GM08714 (cell line): ENCODE measurements at regions not wholly inside any gene's neighbourhood (a gene's known extent, or its start where the extent isn't known, plus 50 kb on each side); places are given as distances from the start of the nearest gene placed in this dataset.

Experiments
- H3K4me3 ChIP-seq: fragments of 200-500 bp; sonication (Bioruptor generic); 2 replicates; pipeline ENCODE4 v1.5.1; 2014; ENCODE audit warnings: mild to moderate bottlenecking, low read length, inconsistent platforms
- ZNF274 ChIP-seq: IDR thresholded peaks from 2 replicates; pipeline ENCODE4 v1.6.1; 2012; ENCODE audit warnings: mild to moderate bottlenecking, low read depth, low read length

DNA sequence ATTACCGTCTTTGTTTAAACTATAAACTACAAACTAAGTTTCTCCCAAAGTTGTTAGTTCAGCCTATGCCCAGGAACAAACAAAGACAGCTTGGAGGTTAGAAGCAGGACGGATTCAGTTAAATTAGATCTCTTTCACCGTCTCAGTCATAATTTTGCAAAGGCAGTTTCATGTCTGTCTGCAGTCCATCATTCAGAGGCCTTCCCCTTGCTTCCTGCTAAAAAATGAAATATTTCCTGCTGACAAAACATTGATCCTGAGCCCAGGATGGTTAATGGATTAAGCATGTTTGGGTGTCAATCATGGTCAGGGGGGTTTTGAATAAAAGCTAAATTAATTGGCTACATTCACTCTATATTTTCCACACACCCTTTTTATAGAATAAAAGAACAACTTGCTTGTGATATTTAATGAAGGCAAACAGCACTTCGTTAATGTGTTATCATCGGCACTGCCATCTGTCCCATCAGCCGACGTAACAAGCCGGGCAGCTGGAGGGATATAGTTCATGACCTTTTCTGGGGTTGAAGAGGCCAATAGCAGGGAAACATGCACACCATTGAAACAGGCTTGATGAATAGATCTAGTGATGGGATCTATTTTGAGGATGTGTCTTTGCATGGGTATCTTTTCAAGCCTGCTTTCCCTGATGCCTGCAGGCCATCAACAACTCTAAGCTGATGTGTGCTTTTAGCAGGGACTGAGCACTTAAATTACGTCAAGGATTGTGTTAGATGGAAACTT lies 521.3 kb upstream of the TMEM132C start:
- H3K4me3 ChIP-seq = no peak overlapping the region
- TF ChIP-seq ZNF274 = no peak

DNA sequence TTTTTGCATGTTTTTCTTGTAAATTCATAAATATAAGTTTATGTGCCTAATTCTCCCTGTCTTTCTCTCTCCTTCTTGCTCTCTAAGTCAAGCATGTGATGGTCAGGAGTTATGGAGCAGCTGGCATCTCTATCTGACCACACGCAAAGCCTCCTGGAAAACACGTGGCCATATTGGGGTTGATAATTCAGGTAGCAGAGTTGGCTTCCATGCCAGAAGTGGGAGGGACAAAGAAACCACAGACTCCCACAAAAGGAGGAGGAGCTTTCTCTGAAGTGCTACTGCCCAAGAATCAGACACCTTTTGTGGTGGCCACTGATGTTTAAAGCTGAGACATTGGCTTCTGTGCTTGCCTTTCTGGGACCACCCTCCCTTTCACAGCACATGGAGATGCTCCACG lies 517.6 kb upstream of the TMEM132C start:
- no peak for TF ChIP-seq ZNF274
- no peak overlapping the region for H3K4me3 ChIP-seq

- no peak for TF ChIP-seq ZNF274
- H3K4me3 ChIP-seq = no peak overlapping the region
Observed at GRCh38 chr12:127750076-127750840, 516.7 kb upstream of the TMEM132C start.

DNA sequence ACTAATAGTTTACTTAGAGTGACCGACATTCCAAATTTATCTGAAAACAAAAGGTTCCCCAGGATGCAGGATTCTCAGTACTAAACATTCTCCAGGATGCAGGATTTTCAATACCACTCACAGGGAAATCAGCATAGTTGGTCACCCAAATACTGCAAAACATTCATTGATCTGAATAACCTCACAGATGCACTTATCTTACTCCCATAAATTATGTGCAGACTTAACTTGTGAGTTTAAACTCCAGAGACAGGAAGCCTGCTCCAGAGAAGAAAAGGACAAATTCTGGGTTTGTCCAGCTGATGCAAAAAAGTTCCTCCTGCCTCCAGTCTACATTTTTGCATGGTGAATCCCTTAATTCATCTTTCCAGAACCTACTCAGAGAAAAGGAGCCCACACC lies 514.2 kb upstream of the TMEM132C start:
- no peak for TF ChIP-seq ZNF274
- no peak overlapping the region for H3K4me3 ChIP-seq

DNA sequence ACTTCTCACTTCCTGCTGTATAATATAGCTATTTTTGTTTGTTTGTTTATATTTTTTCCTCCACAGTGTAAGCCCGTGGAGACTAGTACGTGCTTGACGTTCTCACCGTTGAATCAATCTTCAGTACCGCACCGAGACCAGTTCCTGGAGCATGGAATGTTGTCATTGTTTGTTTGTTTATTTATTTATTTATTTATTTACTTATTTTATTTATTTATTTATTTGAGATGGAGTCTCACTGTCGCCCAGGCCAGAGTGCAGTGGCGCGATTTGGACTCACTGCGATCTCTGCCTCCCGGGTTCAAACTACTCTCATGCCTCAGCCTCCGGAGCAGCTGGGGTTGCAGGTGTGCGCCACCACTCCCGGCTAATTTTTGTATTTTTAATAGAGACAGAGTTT lies 506.6 kb upstream of the TMEM132C start:
- no peak for TF ChIP-seq ZNF274
- no peak overlapping the region for H3K4me3 ChIP-seq

DNA sequence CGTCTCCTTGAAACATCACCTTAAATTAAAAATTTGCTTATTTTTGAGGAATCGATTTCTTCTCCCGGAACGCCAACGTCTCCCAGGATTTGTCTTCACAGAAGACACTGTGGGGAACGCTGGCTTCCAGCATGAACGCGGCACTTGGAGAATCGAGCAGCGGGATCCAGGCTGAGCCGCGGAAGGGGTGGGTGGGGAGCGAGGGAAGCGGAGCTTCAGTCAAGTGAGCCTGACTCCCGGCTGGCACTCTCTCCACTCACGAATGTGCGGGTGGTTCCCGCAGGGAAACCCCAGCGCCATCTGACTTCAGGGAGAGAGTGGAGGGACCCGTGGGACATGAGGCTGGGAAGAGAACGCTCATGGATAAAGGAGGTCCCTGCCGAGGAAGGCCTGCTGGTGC lies 506.0 kb upstream of the TMEM132C start:
- TF ChIP-seq ZNF274 = no peak
- H3K4me3 ChIP-seq = no peak overlapping the region

DNA sequence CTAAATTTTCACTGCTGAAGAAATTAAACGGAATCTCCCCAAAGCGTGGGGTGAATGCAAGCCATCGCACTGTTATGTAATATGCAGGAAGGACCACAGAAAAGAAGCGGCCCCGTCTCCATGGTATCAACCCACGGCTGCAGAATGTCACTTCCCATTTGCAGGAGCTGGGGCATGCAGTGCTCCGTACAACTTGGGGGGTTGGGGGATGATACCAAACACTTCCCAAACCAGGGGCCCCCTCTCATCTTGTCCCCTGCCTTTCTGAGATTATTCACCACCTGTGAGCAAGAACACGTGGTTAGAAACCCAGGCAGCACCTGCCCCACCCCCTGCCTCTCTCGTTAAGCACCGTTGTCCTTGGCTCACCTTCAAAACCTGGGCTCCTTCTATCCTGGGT lies 505.1 kb upstream of the TMEM132C start:
- no peak overlapping the region for H3K4me3 ChIP-seq
- no peak for TF ChIP-seq ZNF274

DNA sequence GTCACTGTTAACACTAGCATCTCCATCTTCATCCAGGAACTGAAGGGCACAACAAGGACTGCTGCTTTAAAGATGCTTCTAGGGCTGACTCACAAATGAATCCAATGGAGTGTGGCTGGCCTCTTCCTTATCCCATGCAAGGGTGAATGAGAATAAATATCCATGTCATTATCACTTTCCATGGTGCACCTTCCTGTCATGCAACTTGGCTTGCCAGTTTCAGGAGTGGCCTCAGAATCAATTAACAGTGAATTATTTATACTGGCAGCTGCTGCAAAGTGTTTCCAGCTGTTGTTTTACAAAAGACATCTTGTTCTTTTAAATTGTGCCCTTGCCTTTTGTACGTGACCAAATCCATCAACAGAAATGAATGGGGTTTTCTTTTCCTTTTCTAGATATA lies 499.3 kb upstream of the TMEM132C start:
- TF ChIP-seq ZNF274 = no peak

DNA sequence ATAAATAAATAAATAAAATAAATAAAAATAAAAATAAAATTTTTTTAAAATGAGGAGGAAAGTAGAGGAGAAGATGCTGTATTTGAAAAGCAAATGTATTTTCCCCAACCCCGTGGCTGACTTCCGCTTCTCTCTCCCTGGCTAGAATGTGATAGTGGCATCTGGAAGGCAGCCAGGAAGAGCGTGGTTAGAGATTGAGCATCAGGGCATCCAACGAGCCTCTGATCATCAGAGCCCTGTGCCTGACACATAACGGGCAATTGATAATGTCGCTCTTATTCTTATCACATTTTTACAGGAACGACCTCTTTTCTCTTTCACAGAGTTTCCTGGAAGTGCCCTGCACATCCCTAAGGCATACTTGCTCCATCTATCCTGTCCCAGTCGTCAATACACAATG lies 496.9 kb upstream of the TMEM132C start:
- no peak for TF ChIP-seq ZNF274
- no peak overlapping the region for H3K4me3 ChIP-seq

More for the DNA sequence above, 499.3 kb upstream of the TMEM132C start:
- H3K4me3 ChIP-seq = no peak overlapping the region

DNA sequence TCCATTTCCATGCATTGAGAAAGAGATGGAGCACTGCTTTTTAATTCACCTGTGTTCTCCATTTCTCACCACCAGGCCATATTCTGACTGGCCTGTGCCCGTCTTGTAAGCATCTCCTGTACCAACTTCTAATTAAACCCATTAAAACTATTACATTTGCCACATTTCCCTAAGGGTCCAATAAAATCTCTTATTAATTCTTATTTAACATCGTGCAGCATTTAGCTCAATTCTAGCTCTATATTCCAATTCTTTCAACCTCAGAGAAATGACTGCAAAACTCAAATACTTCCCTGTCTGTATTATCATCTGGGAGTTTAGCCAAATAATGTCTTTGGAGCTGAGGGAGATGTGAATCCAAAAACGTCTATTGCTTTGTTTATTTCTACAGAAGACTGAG lies 495.4 kb upstream of the TMEM132C start:
- no peak overlapping the region for H3K4me3 ChIP-seq
- TF ChIP-seq ZNF274 = no peak

GRCh38 chr12:127773520-127773919 lies 493.4 kb upstream of the TMEM132C start:
- TF ChIP-seq ZNF274 = no peak
- no peak overlapping the region for H3K4me3 ChIP-seq

GRCh38 chr12:127774828-127775227 lies 492.1 kb upstream of the TMEM132C start:
- TF ChIP-seq ZNF274 = no peak
- H3K4me3 ChIP-seq = no peak overlapping the region

DNA sequence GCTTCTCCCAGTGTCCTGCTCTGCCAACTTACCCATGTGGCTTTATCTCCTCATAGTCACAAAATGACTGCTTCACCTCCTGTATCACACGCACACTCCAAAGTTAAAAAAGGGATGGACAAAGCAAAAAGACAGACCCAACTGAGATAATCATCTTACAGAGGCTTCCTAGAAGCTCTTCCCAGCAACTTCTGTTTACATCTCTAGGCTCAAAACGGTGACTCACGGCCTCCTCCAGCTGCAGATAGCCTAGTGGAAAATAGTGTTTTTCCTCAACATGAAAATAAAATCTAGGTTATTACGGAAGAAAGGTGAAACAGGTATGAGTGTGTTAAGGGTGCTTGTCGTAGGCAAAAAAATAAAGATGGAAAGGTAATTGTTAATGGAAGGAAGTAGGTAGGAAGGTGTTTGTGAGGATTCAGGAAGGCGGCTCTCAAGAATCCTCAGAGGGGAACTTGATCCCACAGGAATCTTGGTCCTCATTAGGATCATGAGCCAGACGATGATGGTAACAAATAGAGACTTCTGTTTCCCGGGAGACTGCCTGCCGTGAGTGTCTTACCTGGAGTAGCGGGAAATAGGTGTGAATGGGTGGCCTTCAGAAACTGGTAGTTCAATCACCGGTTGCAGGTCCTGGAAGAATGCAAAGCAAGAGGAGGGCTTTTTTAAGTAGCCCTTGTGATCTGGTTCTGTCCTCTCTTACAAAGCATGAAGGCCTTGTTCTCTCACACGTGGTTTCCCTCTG lies 487.5 kb upstream of the TMEM132C start:
- H3K4me3 ChIP-seq = no peak overlapping the region
- no peak for TF ChIP-seq ZNF274

- H3K4me3 ChIP-seq = no peak overlapping the region
- no peak for TF ChIP-seq ZNF274
Observed at GRCh38 chr12:127780881-127781280, 486.1 kb upstream of the TMEM132C start.

- TF ChIP-seq ZNF274 = no peak
- no peak overlapping the region for H3K4me3 ChIP-seq
Observed at GRCh38 chr12:127781336-127781735, 485.6 kb upstream of the TMEM132C start.
